H1 (cell line): ENCODE measurements at regions not wholly inside any gene's neighbourhood (a gene's known extent, or its start where the extent isn't known, plus 50 kb on each side); places are given as distances from the start of the nearest gene placed in this dataset.
A peak's percentile ranks its signal among the peaks of the same experiment; 100 is the strongest.

Source experiments
- CTCF ChIA-PET: fragments of 300-600 bp; sonication (Branson Sonifier 250); formaldehyde crosslinking; loops from one replicate; lab custom pipeline; 2021; ENCODE audit not compliant: partially characterized antibody; lab: Charles Lee
- POLR2A ChIA-PET: fragments of 300-600 bp; sonication (Branson Sonifier 250); formaldehyde crosslinking; loops from one replicate; lab custom pipeline; 2021; ENCODE audit warnings: inconsistent platforms; ENCODE audit not compliant: partially characterized antibody; lab: Charles Lee
- DNase-seq, 2 experiments: peaks; one replicate each; pipeline versions ENCODE4 v3.0.0 to v3.0.0-alpha.2; 2010 to 2022; ENCODE audit warnings: low spot score in 2 of 2, low read depth in 1 of 2, mixed read lengths in 1 of 2
- FAIRE-seq: peaks from 2 replicates; lab custom pipeline; 2011; peaks lifted over from hg19 to GRCh38; lab: Jason Lieb, UNC
- H2AFZ ChIP-seq: 2 replicates; pipeline ENCODE4 v1.8.1; 2012; ENCODE audit warnings: low read length, inconsistent platforms
- H2AK5ac ChIP-seq: 2 replicates; pipeline ENCODE4 v1.6.1; 2013; ENCODE audit warnings: low read depth, low read length
- H2BK120ac ChIP-seq: replicated peaks from 2 replicates; pipeline ENCODE3; 2013; ENCODE audit warnings: low read depth, low read length, inconsistent platforms
- H2BK12ac ChIP-seq: 2 replicates; pipeline ENCODE4 v1.6.1; 2013; ENCODE audit warnings: low read depth, low read length
- H2BK15ac ChIP-seq: 2 replicates; pipeline ENCODE4 v1.6.1; 2013; ENCODE audit warnings: low read length
- H2BK20ac ChIP-seq: 2 replicates; pipeline ENCODE4 v1.6.1; 2013; ENCODE audit warnings: low read length
- H2BK5ac ChIP-seq: 2 replicates; pipeline ENCODE4 v1.6.1; 2013; ENCODE audit warnings: low read depth, low read length
- H3K14ac ChIP-seq: 2 replicates; pipeline ENCODE4 v1.6.1; 2013; ENCODE audit warnings: inconsistent platforms; ENCODE audit not compliant: insufficient read length
- H3K18ac ChIP-seq: 2 replicates; pipeline ENCODE4 v1.6.1; 2013; ENCODE audit warnings: low read length; ENCODE audit errors: extremely low read depth
- H3K23ac ChIP-seq: 2 replicates; pipeline ENCODE4 v1.6.1; 2013; ENCODE audit warnings: inconsistent platforms; ENCODE audit not compliant: insufficient read length
- H3K23me2 ChIP-seq: 2 replicates; pipeline ENCODE4 v1.6.1; 2013; ENCODE audit warnings: low read depth, low read length
- H3K27ac ChIP-seq: 2 replicates; pipeline ENCODE4 v1.6.1; 2011; ENCODE audit warnings: low read depth, low read length, inconsistent platforms
- H3K27me3 ChIP-seq, 4 experiments: replicated peaks in 1 of 4; 1 replicate in 1 of 4; 2 replicates in 3 of 4; pipeline versions ENCODE4 v1.6.1 to v1.8.1; 2011 to 2013; ENCODE audit warnings: low read length in 3 of 4, mild to moderate bottlenecking in 3 of 4, inconsistent platforms in 2 of 4, mixed read lengths in 2 of 4, moderate library complexity in 1 of 4; ENCODE audit not compliant: control insufficient read depth in 3 of 4, insufficient read depth in 3 of 4; ENCODE audit errors: extremely low read depth in 1 of 4
- H3K36me3 ChIP-seq, 4 experiments: 2 replicates each; pipeline versions ENCODE4 v1.6.1 to v1.8.1; 2011 to 2013; ENCODE audit warnings: mild to moderate bottlenecking in 4 of 4, low read length in 3 of 4, moderate library complexity in 2 of 4, control low read depth in 1 of 4, inconsistent platforms in 1 of 4; ENCODE audit not compliant: insufficient read depth in 4 of 4, control insufficient read depth in 2 of 4
- H3K4ac ChIP-seq: replicated peaks from 2 replicates; pipeline ENCODE3; 2013; ENCODE audit warnings: low read length, low read depth, mixed read lengths, inconsistent platforms; ENCODE audit not compliant: insufficient read length
- H3K4me1 ChIP-seq, 4 experiments: replicated peaks in 1 of 4; 1 replicate in 1 of 4; 2 replicates in 3 of 4; pipeline versions ENCODE4 v1.6.1 to v1.8.1; 2011 to 2013; ENCODE audit warnings: low read length in 3 of 4, inconsistent platforms in 2 of 4, mixed read lengths in 1 of 4; ENCODE audit not compliant: insufficient read depth in 4 of 4, control insufficient read depth in 3 of 4
- H3K4me2 ChIP-seq, 2 experiments: 2 replicates each; pipeline versions ENCODE4 v1.6.1 to v1.8.1; 2011 to 2013; ENCODE audit warnings: low read depth in 2 of 2, low read length in 2 of 2, control low read depth in 1 of 2, inconsistent platforms in 1 of 2, mild to moderate bottlenecking in 1 of 2; ENCODE audit not compliant: insufficient read depth in 1 of 2
- H3K4me3 ChIP-seq, 4 experiments: fragments of 200-600, 300-600 bp in 1 of 4; sonication (generic), shearing (Covaris generic), sonication (Bioruptor Twin) in 1 of 4; 2 replicates each; pipeline versions ENCODE4 v1.5.1 to v1.8.1; 2011 to 2016; ENCODE audit warnings: low read length in 4 of 4, low read depth in 3 of 4, control low read depth in 2 of 4, inconsistent platforms in 2 of 4, mild to moderate bottlenecking in 2 of 4, mixed read lengths in 1 of 4, moderate library complexity in 1 of 4; ENCODE audit not compliant: insufficient read depth in 2 of 4; ENCODE audit errors: extremely low read depth in 1 of 4
- H3K56ac ChIP-seq: replicated peaks from 2 replicates; pipeline ENCODE3; 2013; ENCODE audit warnings: low read depth, mild to moderate bottlenecking, mixed read lengths, low read length, inconsistent platforms; ENCODE audit not compliant: insufficient read length
- H3K79me1 ChIP-seq: 2 replicates; pipeline ENCODE4 v1.6.1; 2013; ENCODE audit warnings: low read depth, low read length, control low read depth
- H3K79me2 ChIP-seq, 2 experiments: 2 replicates each; pipeline versions ENCODE4 v1.6.1 to v1.8.1; 2012 to 2013; ENCODE audit warnings: low read length in 2 of 2, mild to moderate bottlenecking in 2 of 2, inconsistent platforms in 1 of 2; ENCODE audit not compliant: insufficient read depth in 2 of 2, control insufficient read depth in 1 of 2
- H3K9ac ChIP-seq, 4 experiments: replicated peaks in 1 of 4; 1 replicate in 1 of 4; 2 replicates in 3 of 4; pipeline versions ENCODE4 v1.6.1 to v1.8.1; 2011 to 2013; ENCODE audit warnings: low read depth in 3 of 4, low read length in 3 of 4, control low read depth in 2 of 4, mild to moderate bottlenecking in 2 of 4, moderate library complexity in 2 of 4, inconsistent platforms in 1 of 4; ENCODE audit errors: extremely low read depth in 1 of 4
- H3K9me3 ChIP-seq, 2 experiments: 2 replicates each; pipeline versions ENCODE4 v1.6.1 to v1.8.1; 2012 to 2013; ENCODE audit warnings: mild to moderate bottlenecking in 2 of 2, moderate library complexity in 2 of 2, control low read depth in 1 of 2, inconsistent platforms in 1 of 2, low read depth in 1 of 2, low read length in 1 of 2, mixed read lengths in 1 of 2; ENCODE audit not compliant: insufficient read depth in 2 of 2
- H4K20me1 ChIP-seq, 2 experiments: replicated peaks in 1 of 2; 2 replicates each; pipeline versions ENCODE3 to v1.8.1; 2011 to 2013; ENCODE audit warnings: inconsistent platforms in 2 of 2, low read length in 2 of 2, mild to moderate bottlenecking in 1 of 2; ENCODE audit not compliant: insufficient read depth in 2 of 2, control insufficient read depth in 1 of 2
- H4K5ac ChIP-seq: 2 replicates; pipeline ENCODE4 v1.6.1; 2013; ENCODE audit warnings: low read length, low read depth, mixed read lengths, inconsistent platforms; ENCODE audit not compliant: insufficient read length
- H4K8ac ChIP-seq: 2 replicates; pipeline ENCODE4 v1.8.0; 2013; ENCODE audit warnings: mild to moderate bottlenecking, moderate library complexity, low read length, inconsistent platforms; ENCODE audit not compliant: insufficient read depth; ENCODE audit errors: extremely low read depth
- H4K91ac ChIP-seq: replicated peaks from 2 replicates; pipeline ENCODE3; 2013; ENCODE audit warnings: low read length, mixed read lengths, inconsistent platforms; ENCODE audit not compliant: insufficient read length
- BACH1 ChIP-seq: IDR thresholded peaks from 2 replicates; pipeline ENCODE4 v1.6.1; 2012; ENCODE audit warnings: low read length, improper control_type of control experiment
- EP300 ChIP-seq, 2 experiments: IDR thresholded peaks; 1 replicate in 1 of 2; 2 replicates in 1 of 2; pipeline ENCODE4 v1.6.1; 2011 to 2012; ENCODE audit warnings: low read depth in 2 of 2, low read length in 2 of 2, mild to moderate bottlenecking in 2 of 2, borderline replicate concordance in 1 of 2, inconsistent platforms in 1 of 2, moderate library complexity in 1 of 2
- KDM4A ChIP-seq: IDR thresholded peaks from one replicate; pipeline ENCODE4 v1.7.1; 2012; ENCODE audit warnings: low read depth, mild to moderate bottlenecking, moderate library complexity, low read length, inconsistent platforms; ENCODE audit not compliant: severe bottlenecking
- POLR2A ChIP-seq, 2 experiments: IDR thresholded peaks; 1 replicate in 1 of 2; 2 replicates in 1 of 2; pipeline ENCODE4 v1.6.1; 2011; ENCODE audit warnings: low read depth in 2 of 2, low read length in 2 of 2, mild to moderate bottlenecking in 2 of 2; ENCODE audit errors: control extremely low read depth in 1 of 2
- POLR2AphosphoS5 ChIP-seq: IDR thresholded peaks from 2 replicates; pipeline ENCODE4 v1.6.1; 2011; ENCODE audit warnings: low read depth, low read length
- RNF2 ChIP-seq: fragments of 200-900, 300-1000 bp; sonication (generic); IDR thresholded peaks from 2 replicates; pipeline ENCODE4 v1.7.1; 2016; ENCODE audit warnings: borderline replicate concordance, low read depth, mild to moderate bottlenecking, antibody characterized with exemption, low read length; ENCODE audit not compliant: poor library complexity, severe bottlenecking; ENCODE audit errors: missing control alignments
- SAP30 ChIP-seq: fragments of 300-600 bp; sonication (generic); IDR thresholded peaks from 2 replicates; pipeline ENCODE4 v1.7.1; 2012; ENCODE audit warnings: low read length, moderate library complexity, mild to moderate bottlenecking, inconsistent platforms; ENCODE audit not compliant: insufficient read depth, insufficient replicate concordance
- SP1 ChIP-seq: IDR thresholded peaks from 2 replicates; pipeline ENCODE4 v1.6.1; 2011; ENCODE audit warnings: low read depth, low read length
- TAF7 ChIP-seq: optimal IDR thresholded peaks from 2 replicates; pipeline ENCODE3; 2011; ENCODE audit warnings: low read depth, mild to moderate bottlenecking, inconsistent platforms, low read length, moderate library complexity, borderline replicate concordance
- WGBS, 2 experiments: shearing (Covaris generic) in 1 of 2; methylation state at CpG; one replicate each; pipeline versions ENCODE4 v1.1.6 to v1.1.7; 2013 to 2015; ENCODE audit warnings: low lambda C conversion rate in 2 of 2, mixed read lengths in 2 of 2, inconsistent platforms in 1 of 2, low coverage in 1 of 2, missing lambda C conversion rate in 1 of 2; ENCODE audit not compliant: insufficient replicate concordance in 2 of 2, insufficient coverage in 1 of 2, insufficient read length in 1 of 2; ENCODE audit errors: extremely low coverage in 1 of 2, missing lambda C conversion rate in 1 of 2; 5-methylcytosine and 5-hydroxymethylcytosine counted together
- TF ChIP-seq, protein P1 (sequence below): IDR thresholded peaks from 2 replicates; pipeline ENCODE4 v1.6.1; 2012; ENCODE audit warnings: inconsistent platforms

DNA sequence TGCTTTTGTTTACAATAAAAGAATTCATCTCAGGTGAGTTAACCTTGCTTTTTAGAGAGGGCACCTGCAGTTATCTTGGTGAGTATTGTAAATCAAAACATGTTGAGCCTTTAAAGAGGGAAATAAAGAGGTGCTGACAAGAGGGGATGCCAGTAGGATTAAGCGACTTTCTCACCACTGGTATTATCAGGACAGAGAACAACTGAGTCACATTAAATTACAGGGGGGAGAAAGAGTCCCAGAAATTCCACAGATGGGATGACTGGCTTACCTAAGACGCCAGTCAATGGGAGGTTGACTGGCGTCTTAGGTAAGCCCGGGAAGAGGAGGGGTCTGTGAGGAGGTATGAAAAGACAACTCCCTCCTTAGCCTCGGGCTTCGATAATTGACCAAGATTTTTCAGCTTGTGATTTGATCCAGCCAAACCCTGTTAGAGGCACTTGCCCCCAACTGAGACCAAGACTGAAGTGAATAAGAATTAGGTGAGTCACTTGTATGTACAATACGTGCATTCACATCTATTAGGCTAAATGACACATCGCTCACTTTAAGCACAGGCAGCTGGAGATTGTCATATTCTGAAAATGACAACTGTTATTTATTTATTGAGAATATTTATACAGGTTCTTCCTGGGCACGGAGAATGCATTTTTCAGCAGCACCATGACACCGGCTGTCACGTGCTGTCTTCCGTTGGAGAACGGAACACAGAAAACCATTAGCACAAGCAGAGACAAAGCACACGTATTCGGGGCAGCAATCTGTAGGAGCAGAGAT, 117.6 kb downstream of the SEM1 start:
- Histone ChIP-seq H3K4me2 (peak overlapping the region; percentile 62 to 91), H3K18ac (peak overlapping the region; percentile 65), H2AFZ (peak overlapping the region; percentile 98; the same call in 1 of the 2 replicates), H3K4me3 (peak overlapping the region in 2 of 4 experiments; percentile 17 to 50; a peak in 5 of 8 replicates), H2BK12ac (peak overlapping the region; percentile 83), H2BK15ac (no peak overlapping the region), H3K4me1 (peaks cover 0 to 24% (median 19%) of the 10 kb centered on the region in 4 experiments), H3K9ac (0 out of 7 replicates have a peak overlapping the region, but pooled peaks of 1 of the 4 experiments have one; percentile 11), H2BK5ac (peak overlapping the region; percentile 66; the same call in 1 of the 2 replicates), H3K79me2 (no peaks in the 10 kb centered on the region), H2BK20ac (no peak overlapping the region; the same call in 1 of the 2 replicates), H2BK120ac (peak overlapping the region; percentile 30), H3K23me2 (0 out of 2 replicates have a peak, but pooled peaks cover 4% of the 10 kb centered on the region), H3K36me3 (no peaks in the 10 kb centered on the region), H3K4ac (no peak overlapping the region), H3K27me3 (no peaks in the 10 kb centered on the region), H4K91ac (peak overlapping the region; percentile 6), H4K8ac (no peak overlapping the region), H2AK5ac (no peak overlapping the region), H3K27ac (peak overlapping the region; percentile 40; the same call in 1 of the 2 replicates), H3K23ac (no peak overlapping the region), H3K14ac (no peak overlapping the region), H3K9me3 (no peaks in the 10 kb centered on the region), H4K20me1 (no peaks in the 10 kb centered on the region), H3K56ac (no peak overlapping the region), H3K79me1 (no peaks in the 10 kb centered on the region), H4K5ac (peak overlapping the region; percentile 16)
- WGBS, 2 experiments = 12% methylated on average over 15 of the region's 15 CpGs; no CpG with 5 or more reads in 1 of the 2 experiments
- ChIA-PET CTCF (interaction anchor here (1.1 kb wide), 1 partner anchor 100 kb away, joined by 3 read pairs; no protein-coding TSS in a partner anchor), POLR2A (interaction anchor here (0.7 kb wide), 1 partner anchor 49 kb away, joined by 4 read pairs; no protein-coding TSS in a partner anchor)
- DNase-seq = peak in 1 of 2 experiments; percentile 41
- peak; percentile 65 for FAIRE-seq
- TF ChIP-seq BACH1 (no peak), RNF2 (no peak), SAP30 (no peak), POLR2AphosphoS5 (no peak), POLR2A (IDR thresholded peaks at IDR 0.05; ENCODE audit: control extremely low read depth in 1 of 2, low read depth in 2 of 2, low read length in 2 of 2) (no peak), SP1 (0 out of 2 replicates have a peak, but pooled peaks have one; percentile 7), EP300 (IDR thresholded peaks at IDR 0.05; ENCODE audit: borderline replicate concordance in 1 of 2, low read depth in 2 of 2, low read length in 2 of 2) (no peak), KDM4A (no peak), TAF7 (no peak)
- TF ChIP-seq, protein P1, sequence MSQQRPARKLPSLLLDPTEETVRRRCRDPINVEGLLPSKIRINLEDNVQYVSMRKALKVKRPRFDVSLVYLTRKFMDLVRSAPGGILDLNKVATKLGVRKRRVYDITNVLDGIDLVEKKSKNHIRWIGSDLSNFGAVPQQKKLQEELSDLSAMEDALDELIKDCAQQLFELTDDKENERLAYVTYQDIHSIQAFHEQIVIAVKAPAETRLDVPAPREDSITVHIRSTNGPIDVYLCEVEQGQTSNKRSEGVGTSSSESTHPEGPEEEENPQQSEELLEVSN = peak; percentile 41; the same call in 1 of the 2 replicates
